HEK293 (cell line): ENCODE measurements at regions not wholly inside any gene's neighbourhood (a gene's known extent, or its start where the extent isn't known, plus 50 kb on each side); places are given as distances from the start of the nearest gene placed in this dataset.

Experiments used
- CTCF ChIP-seq: fragments of 450-650 bp; formaldehyde crosslinking; IDR thresholded peaks from 2 replicates; pipeline ENCODE4 v1.5.1; 2016; ENCODE audit warnings: missing biosample characterization, missing genetic modification characterization
- YY1 ChIP-seq: fragments of 450-650 bp; formaldehyde crosslinking; IDR thresholded peaks from 2 replicates; pipeline ENCODE4 v1.5.1; 2018; ENCODE audit warnings: missing biosample characterization, missing genetic modification characterization
- ZBTB1 ChIP-seq: fragments of 450-650 bp; formaldehyde crosslinking; IDR thresholded peaks from 2 replicates; pipeline ENCODE4 v1.5.1; 2016; ENCODE audit warnings: missing biosample characterization, missing genetic modification characterization
- ZBTB7A ChIP-seq: fragments of 450-650 bp; formaldehyde crosslinking; IDR thresholded peaks from 2 replicates; pipeline ENCODE4 v1.5.1; 2016; ENCODE audit warnings: low read depth, missing biosample characterization, missing genetic modification characterization
- ZNF114 ChIP-seq: fragments of 450-650 bp; formaldehyde crosslinking; IDR thresholded peaks from 2 replicates; pipeline ENCODE4 v1.5.0; 2017; ENCODE audit warnings: missing biosample characterization, missing genetic modification characterization
- ZNF2 ChIP-seq: fragments of 450-650 bp; formaldehyde crosslinking; IDR thresholded peaks from 2 replicates; pipeline ENCODE4 v1.5.1; 2016; ENCODE audit warnings: missing biosample characterization, missing genetic modification characterization

DNA sequence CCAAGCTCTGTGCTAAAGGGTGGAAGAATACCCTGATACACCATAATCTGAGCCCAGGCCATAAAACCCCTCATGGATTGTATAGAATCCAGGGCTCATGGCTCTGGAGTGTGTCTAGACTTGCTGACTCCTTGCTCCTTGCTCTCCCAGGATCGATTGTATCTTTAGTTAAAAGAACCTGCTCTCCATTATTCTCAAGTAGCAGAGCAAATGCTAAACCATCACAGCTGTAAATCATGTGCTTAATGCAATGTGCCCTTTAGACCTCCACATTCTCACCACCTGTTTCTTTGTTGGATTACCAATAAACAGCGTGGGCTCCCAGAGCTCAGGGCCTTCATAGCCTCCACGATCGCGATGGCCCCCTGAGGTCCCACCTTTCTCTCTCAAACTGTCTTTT lies 411.6 kb upstream of the FBXO33 start:
- TF ChIP-seq CTCF (tag by site-specific recombination) (no peak), ZNF2 (tag by site-specific recombination) (no peak), ZNF114 (tag by site-specific recombination) (no peak), ZBTB7A (tag by site-specific recombination) (no peak), ZBTB1 (no peak), YY1 (no peak)
